Adipocyte (in vitro differentiated cells): ENCODE measurements at regions not wholly inside any gene's neighbourhood (a gene's known extent, or its start where the extent isn't known, plus 50 kb on each side); places are given as distances from the start of the nearest gene placed in this dataset.
A peak's percentile ranks its signal among the peaks of the same experiment; 100 is the strongest.

ENCODE experiments used
- DNase-seq: peaks from one replicate; pipeline ENCODE4 v3.0.0-alpha.2; 2015; ENCODE audit warnings: low read depth
- H3K27me3 ChIP-seq: replicated peaks from 2 replicates; pipeline ENCODE4 v1.7.0; 2013; ENCODE audit warnings: mild to moderate bottlenecking, low read length, moderate library complexity; ENCODE audit not compliant: control insufficient read depth, insufficient read depth
- H3K36me3 ChIP-seq: 2 replicates; pipeline ENCODE4 v1.7.0; 2013; ENCODE audit warnings: low read length, mild to moderate bottlenecking, moderate library complexity; ENCODE audit not compliant: control insufficient read depth, insufficient read depth, severe bottlenecking
- H3K4me1 ChIP-seq: 2 replicates; pipeline ENCODE4 v1.7.0; 2013; ENCODE audit warnings: mild to moderate bottlenecking, low read length, moderate library complexity; ENCODE audit not compliant: control insufficient read depth, insufficient read depth
- H3K4me3 ChIP-seq: 2 replicates; pipeline ENCODE4 v1.7.0; 2013; ENCODE audit warnings: mild to moderate bottlenecking, low read length, moderate library complexity
- H3K9ac ChIP-seq: 2 replicates; pipeline ENCODE4 v1.7.0; 2013; ENCODE audit warnings: mild to moderate bottlenecking, low read length, moderate library complexity
- H3K9me3 ChIP-seq: 2 replicates; pipeline ENCODE4 v1.7.0; 2013; ENCODE audit warnings: mild to moderate bottlenecking, low read length, moderate library complexity; ENCODE audit not compliant: control insufficient read depth

GRCh38 chr12:11555743-11556625 is 93.5 kb upstream of the ETV6 start:
- DNase-seq: no peak
- H3K9me3 ChIP-seq: no peaks in the 10 kb centered on the region
- no peaks in the 10 kb centered on the region for H3K36me3 ChIP-seq
- H3K9ac ChIP-seq: peak overlapping the region; percentile 17
- H3K27me3 ChIP-seq: no peaks in the 10 kb centered on the region
- peak overlapping the region; percentile 70 for H3K4me3 ChIP-seq
- H3K4me1 ChIP-seq: peaks cover 13% of the 10 kb centered on the region

- H3K36me3 ChIP-seq: no peaks in the 10 kb centered on the region
- H3K27me3 ChIP-seq: no peaks in the 10 kb centered on the region
- H3K4me3 ChIP-seq: peak overlapping the region; percentile 70
- peak overlapping the region; percentile 17 for H3K9ac ChIP-seq
- no peak for DNase-seq
- no peaks in the 10 kb centered on the region for H3K9me3 ChIP-seq
- H3K4me1 ChIP-seq: peaks cover 13% of the 10 kb centered on the region
Observed at GRCh38 chr12:11556682-11557081, 92.8 kb upstream of the ETV6 start.

- H3K9me3 ChIP-seq: no peaks in the 10 kb centered on the region
- peaks cover 13% of the 10 kb centered on the region for H3K4me1 ChIP-seq
- DNase-seq: no peak
- no peak overlapping the region for H3K9ac ChIP-seq
- H3K4me3 ChIP-seq: no peak overlapping the region
- no peaks in the 10 kb centered on the region for H3K27me3 ChIP-seq
- H3K36me3 ChIP-seq: no peaks in the 10 kb centered on the region
Observed at GRCh38 chr12:11559626-11560340, 89.7 kb upstream of the ETV6 start.

GRCh38 chr12:11561411-11561810 is 88.1 kb upstream of the ETV6 start:
- H3K9ac ChIP-seq: no peak overlapping the region
- no peaks in the 10 kb centered on the region for H3K27me3 ChIP-seq
- no peaks in the 10 kb centered on the region for H3K36me3 ChIP-seq
- no peak overlapping the region for H3K4me3 ChIP-seq
- peaks cover 5% of the 10 kb centered on the region for H3K4me1 ChIP-seq
- DNase-seq: peak; percentile 42
- H3K9me3 ChIP-seq: no peaks in the 10 kb centered on the region

GRCh38 chr12:11563785-11564739 is 85.4 kb upstream of the ETV6 start:
- Histone ChIP-seq H3K4me3 (no peak overlapping the region), H3K9ac (no peak overlapping the region), H3K4me1 (peaks cover 4% of the 10 kb centered on the region), H3K9me3 (no peaks in the 10 kb centered on the region), H3K27me3 (no peaks in the 10 kb centered on the region), H3K36me3 (no peaks in the 10 kb centered on the region)
- no peak for DNase-seq

DNA sequence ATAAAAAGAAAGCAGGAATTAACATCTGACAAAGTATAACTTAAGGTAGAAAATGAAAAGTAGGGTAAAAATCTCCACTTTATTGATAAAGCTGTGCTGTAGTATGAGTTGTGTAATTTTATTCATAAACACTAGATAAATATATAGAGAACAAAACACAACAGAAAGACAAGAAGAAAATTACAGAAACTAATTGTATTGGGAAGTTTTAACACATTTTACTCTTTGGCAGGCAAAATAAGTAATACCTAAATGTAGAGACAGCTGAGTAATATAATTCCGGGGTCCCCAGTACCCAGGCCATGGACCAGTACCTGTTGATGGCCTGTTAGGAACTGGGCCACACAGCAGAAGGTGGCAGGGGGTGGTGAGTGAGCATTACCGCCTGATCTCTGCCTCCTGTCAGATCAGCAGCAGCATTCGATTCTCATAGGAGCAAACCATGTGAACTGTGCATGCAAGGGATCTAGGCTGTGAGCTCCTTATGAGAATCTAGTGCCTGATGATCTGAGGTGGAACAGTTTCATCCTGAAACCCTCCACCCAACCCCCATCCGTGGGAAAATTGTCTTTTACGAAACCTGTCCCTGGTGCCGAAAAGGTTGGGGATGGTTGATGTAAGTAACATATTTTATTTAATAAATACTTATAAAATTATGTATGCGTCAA is 84.4 kb upstream of the ETV6 start:
- Histone ChIP-seq H3K4me3 (no peak overlapping the region), H3K9ac (no peak overlapping the region), H3K4me1 (peaks cover 4% of the 10 kb centered on the region), H3K9me3 (no peaks in the 10 kb centered on the region), H3K27me3 (no peaks in the 10 kb centered on the region), H3K36me3 (no peaks in the 10 kb centered on the region)
- no peak for DNase-seq

DNA sequence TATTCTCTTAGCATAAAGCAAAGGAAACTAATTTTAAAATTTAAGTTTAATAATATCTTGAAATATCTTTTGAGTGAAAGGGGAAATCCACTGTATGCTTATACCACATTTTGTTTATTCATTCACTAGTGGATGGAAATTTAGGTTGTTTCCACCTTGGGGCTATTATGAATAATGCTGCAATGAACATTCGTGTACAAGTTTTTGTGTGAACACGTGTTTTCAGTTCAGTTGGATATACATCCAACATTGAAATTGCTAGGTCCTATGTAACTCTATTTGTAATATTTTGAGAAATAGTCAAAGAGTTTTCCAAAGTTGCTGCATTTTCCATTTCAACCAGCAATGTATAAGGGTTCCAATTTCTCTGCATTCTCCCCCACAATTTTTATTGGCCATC is 83.7 kb upstream of the ETV6 start:
- no peak for DNase-seq
- Histone ChIP-seq H3K9me3 (no peaks in the 10 kb centered on the region), H3K9ac (no peak overlapping the region), H3K27me3 (no peaks in the 10 kb centered on the region), H3K4me1 (peaks cover 4% of the 10 kb centered on the region), H3K36me3 (no peaks in the 10 kb centered on the region), H3K4me3 (no peak overlapping the region)

DNA sequence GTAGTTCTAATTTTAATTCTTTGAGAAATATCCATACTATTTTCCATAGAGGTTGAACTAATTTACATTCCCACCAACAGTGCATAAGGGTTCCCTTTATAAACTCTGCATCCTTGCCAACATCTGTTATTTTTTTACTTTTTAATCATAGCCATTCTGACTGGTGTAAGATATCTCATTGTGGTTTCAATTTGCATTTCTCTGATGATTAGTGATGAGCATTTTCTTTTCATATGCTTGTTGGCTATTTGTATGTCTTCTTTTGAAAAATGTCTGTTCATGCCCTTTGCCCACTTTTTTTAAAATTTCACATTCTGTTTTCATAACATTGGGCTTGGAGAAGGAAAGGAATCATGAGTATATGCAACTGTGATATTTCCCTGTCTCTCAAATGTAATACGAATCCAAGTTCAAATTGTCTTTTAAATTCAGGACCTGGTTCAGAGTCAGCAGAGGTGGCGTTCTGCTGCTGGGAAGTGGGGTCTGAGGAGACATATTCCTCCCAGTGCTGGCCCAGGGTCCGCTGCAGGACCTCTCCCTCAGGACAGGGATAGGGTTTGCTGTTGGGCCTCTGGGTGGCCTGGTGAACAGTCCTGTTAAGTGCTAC is 81.2 kb upstream of the ETV6 start:
- Histone ChIP-seq H3K4me3 (no peak overlapping the region), H3K27me3 (no peaks in the 10 kb centered on the region), H3K9ac (no peak overlapping the region), H3K9me3 (no peaks in the 10 kb centered on the region), H3K36me3 (no peaks in the 10 kb centered on the region), H3K4me1 (peaks cover 4% of the 10 kb centered on the region)
- DNase-seq: no peak

GRCh38 chr12:11568762-11569478 is 80.6 kb upstream of the ETV6 start:
- no peak overlapping the region for H3K9ac ChIP-seq
- H3K9me3 ChIP-seq: no peaks in the 10 kb centered on the region
- no peak overlapping the region for H3K4me3 ChIP-seq
- H3K4me1 ChIP-seq: peaks cover 4% of the 10 kb centered on the region
- H3K36me3 ChIP-seq: no peaks in the 10 kb centered on the region
- no peak for DNase-seq
- no peaks in the 10 kb centered on the region for H3K27me3 ChIP-seq

- no peak for DNase-seq
- no peak overlapping the region for H3K9ac ChIP-seq
- no peaks in the 10 kb centered on the region for H3K36me3 ChIP-seq
Observed at GRCh38 chr12:11569716-11570115, 79.8 kb upstream of the ETV6 start.

More at GRCh38 chr12:11569716-11570115, 79.8 kb upstream of the ETV6 start:
- Histone ChIP-seq H3K4me1 (peaks cover 4% of the 10 kb centered on the region), H3K4me3 (no peak overlapping the region), H3K27me3 (no peaks in the 10 kb centered on the region), H3K9me3 (no peaks in the 10 kb centered on the region)
